DOHH2 (cell line): ENCODE measurements at regions not wholly inside any gene's neighbourhood (a gene's known extent, or its start where the extent isn't known, plus 50 kb on each side); places are given as distances from the start of the nearest gene placed in this dataset.
"Not testable (repeated sequence)": the region's sequence is repeated elsewhere in the genome, so short reads cannot be mapped to it uniquely, and the experiment has no call there.

ENCODE experiments used
- H3F3A ChIP-seq: fragments of 200-600 bp; sonication (generic), shearing (Covaris generic); 2 replicates; pipeline ENCODE4 v1.6.0; 2016; ENCODE audit warnings: antibody characterized with exemption, mild to moderate bottlenecking; ENCODE audit not compliant: control insufficient read depth, insufficient read depth
- H3K27ac ChIP-seq: fragments of 200-600 bp; sonication (generic); 2 replicates; pipeline ENCODE4 v1.5.1; 2014; ENCODE audit warnings: low read depth, mild to moderate bottlenecking, low read length, moderate library complexity
- H3K27me3 ChIP-seq: fragments of 200-600 bp; sonication (generic); 2 replicates; pipeline ENCODE4 v1.6.1; 2014; ENCODE audit warnings: mild to moderate bottlenecking, low read length, mixed read lengths; ENCODE audit not compliant: control insufficient read depth
- H3K36me3 ChIP-seq: fragments of 200-600 bp; sonication (generic); 2 replicates; pipeline ENCODE4 v1.6.1; 2014; ENCODE audit warnings: mild to moderate bottlenecking, low read length, moderate library complexity, mixed read lengths; ENCODE audit not compliant: control insufficient read depth
- H3K4me1 ChIP-seq: fragments of 200-600 bp; sonication (generic); 2 replicates; pipeline ENCODE4 v1.6.1; 2014; ENCODE audit warnings: mild to moderate bottlenecking, low read length, mixed read lengths; ENCODE audit not compliant: control insufficient read depth
- H3K4me2 ChIP-seq: fragments of 200-600 bp; sonication (generic); 2 replicates; pipeline ENCODE4 v1.6.0; 2014; ENCODE audit warnings: mild to moderate bottlenecking, low read length, moderate library complexity
- H3K4me3 ChIP-seq: fragments of 200-600 bp; sonication (generic); 2 replicates; pipeline ENCODE4 v1.5.1; 2014; ENCODE audit warnings: mild to moderate bottlenecking, low read length, mixed read lengths
- H3K79me2 ChIP-seq: fragments of 200-600 bp; sonication (generic); 2 replicates; pipeline ENCODE4 v1.6.1; 2014; ENCODE audit warnings: mild to moderate bottlenecking, low read length, mixed read lengths; ENCODE audit not compliant: control insufficient read depth
- H3K9me2 ChIP-seq: fragments of 200-600 bp; sonication (generic); replicated peaks from 2 replicates; pipeline ENCODE4 v1.6.1; 2014; ENCODE audit warnings: mild to moderate bottlenecking, low read length, mixed read lengths; ENCODE audit not compliant: control insufficient read depth
- H3K9me3 ChIP-seq: fragments of 200-600 bp; sonication (generic); 2 replicates; pipeline ENCODE4 v1.6.1; 2014; ENCODE audit warnings: antibody characterized with exemption, low read length, mixed read lengths; ENCODE audit not compliant: control insufficient read depth, insufficient read depth
- H4K20me1 ChIP-seq: fragments of 200-600 bp; sonication (generic); 2 replicates; pipeline ENCODE4 v1.6.0; 2014; ENCODE audit warnings: low read depth, mild to moderate bottlenecking, antibody characterized with exemption, low read length, moderate library complexity; ENCODE audit not compliant: control insufficient read depth, insufficient read depth
- EZH2phosphoT487 ChIP-seq: fragments of 200-600 bp; sonication (generic); IDR thresholded peaks from 2 replicates; pipeline ENCODE4 v1.6.1; 2017; ENCODE audit warnings: borderline replicate concordance, mild to moderate bottlenecking, antibody characterized with exemption, low read length, moderate library complexity, mixed read lengths
- TF ChIP-seq, protein P1 (sequence below): fragments of 200-600 bp; sonication (generic); IDR thresholded peaks from one replicate; pipeline ENCODE4 v1.5.1; 2014; ENCODE audit warnings: antibody characterized with exemption, mild to moderate bottlenecking, low read depth, low read length; ENCODE audit not compliant: poor library complexity, severe bottlenecking

DNA sequence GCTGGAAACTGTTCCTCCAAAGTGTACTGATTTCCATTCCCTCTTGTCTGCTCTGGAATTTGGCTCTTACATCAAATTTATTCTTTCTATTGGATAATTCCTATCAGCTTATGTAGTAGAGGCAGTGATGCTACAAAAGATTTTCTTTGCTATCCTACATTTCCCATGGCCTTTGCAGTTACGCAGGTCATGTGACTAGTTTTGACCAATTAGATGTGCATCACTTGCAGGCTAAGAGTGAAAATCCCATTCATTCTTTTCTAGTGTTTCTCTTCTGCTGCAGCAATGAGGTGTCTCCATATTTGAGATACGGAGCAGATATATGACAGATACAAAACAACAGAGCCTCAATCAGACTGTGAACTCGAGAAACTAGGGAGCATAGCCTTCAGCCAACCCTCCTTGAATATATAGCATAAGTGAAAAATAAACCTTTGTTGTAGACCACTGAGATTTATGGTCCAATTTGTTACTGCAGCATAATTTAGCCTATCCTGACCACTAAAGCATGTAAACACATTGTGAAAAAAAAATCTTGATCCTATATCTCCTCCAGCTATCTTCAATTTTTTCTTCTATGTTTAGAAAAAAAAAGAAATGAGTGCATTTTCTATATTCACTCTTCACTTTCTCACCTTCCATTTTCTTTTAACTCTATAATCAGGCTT, 102.0 kb downstream of the HNMT start:
- Histone ChIP-seq H3K4me1 (no peaks in the 10 kb centered on the region), H3K4me2 (no peak overlapping the region), H3K27ac (no peak overlapping the region), H3K36me3 (no peaks in the 10 kb centered on the region), H3F3A (no peaks in the 10 kb centered on the region), H3K79me2 (no peaks in the 10 kb centered on the region), H3K4me3 (no peak overlapping the region), H3K9me3 (no peaks in the 10 kb centered on the region), H3K27me3 (no peaks in the 10 kb centered on the region), H4K20me1 (no peaks in the 10 kb centered on the region), H3K9me2 (no peaks in the 10 kb centered on the region)
- no peak for TF ChIP-seq EZH2phosphoT487
- TF ChIP-seq, protein P1, sequence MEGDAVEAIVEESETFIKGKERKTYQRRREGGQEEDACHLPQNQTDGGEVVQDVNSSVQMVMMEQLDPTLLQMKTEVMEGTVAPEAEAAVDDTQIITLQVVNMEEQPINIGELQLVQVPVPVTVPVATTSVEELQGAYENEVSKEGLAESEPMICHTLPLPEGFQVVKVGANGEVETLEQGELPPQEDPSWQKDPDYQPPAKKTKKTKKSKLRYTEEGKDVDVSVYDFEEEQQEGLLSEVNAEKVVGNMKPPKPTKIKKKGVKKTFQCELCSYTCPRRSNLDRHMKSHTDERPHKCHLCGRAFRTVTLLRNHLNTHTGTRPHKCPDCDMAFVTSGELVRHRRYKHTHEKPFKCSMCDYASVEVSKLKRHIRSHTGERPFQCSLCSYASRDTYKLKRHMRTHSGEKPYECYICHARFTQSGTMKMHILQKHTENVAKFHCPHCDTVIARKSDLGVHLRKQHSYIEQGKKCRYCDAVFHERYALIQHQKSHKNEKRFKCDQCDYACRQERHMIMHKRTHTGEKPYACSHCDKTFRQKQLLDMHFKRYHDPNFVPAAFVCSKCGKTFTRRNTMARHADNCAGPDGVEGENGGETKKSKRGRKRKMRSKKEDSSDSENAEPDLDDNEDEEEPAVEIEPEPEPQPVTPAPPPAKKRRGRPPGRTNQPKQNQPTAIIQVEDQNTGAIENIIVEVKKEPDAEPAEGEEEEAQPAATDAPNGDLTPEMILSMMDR, result no peak

DNA sequence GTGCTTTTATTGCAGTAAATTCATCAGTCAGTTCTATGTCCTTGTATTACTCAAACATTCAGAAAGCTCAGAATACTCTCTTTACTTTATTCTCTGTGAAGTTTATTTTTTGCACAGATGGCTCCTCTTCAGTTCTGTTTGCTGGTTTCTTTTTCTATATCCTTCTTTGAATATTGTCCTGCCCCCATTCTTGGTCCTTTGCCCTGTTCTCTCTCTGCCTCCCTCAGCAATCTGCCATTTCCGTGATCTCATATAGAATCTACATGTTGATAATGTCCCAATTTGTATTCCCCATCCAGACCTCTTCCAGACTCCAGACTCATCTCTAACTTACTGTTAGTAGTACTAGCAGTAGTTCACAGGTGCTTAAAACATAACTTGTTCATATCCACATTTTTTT, 102.6 kb downstream of the HNMT start:
- no peak for TF ChIP-seq EZH2phosphoT487
- TF ChIP-seq, protein P1, result no peak
- H3K36me3 ChIP-seq, result no peaks in the 10 kb centered on the region

DNA sequence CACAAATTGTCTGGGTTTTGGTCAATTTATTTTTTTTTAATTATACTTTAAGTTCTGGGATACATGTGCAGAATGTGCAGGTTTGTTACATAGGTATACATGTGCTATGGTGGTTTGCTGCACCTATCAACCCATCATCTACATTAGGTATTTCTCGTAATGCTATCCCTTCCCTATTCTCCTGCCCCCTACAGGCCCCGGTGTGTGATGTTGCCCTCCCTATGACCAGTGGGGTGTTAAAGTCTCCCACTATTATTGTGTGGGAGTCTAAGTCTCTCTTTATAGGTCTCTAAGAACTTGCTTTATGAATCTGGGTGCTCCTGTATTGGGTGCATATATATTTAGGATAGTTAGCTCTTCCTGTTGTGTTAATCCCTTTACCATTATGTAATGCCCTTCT, 104.4 kb downstream of the HNMT start:
- not testable (repeated sequence) for H4K20me1 ChIP-seq, H3K79me2 ChIP-seq, H3K27me3 ChIP-seq, H3K27ac ChIP-seq, H3F3A ChIP-seq, H3K36me3 ChIP-seq, H3K9me2 ChIP-seq, H3K4me3 ChIP-seq, H3K9me3 ChIP-seq, H3K4me1 ChIP-seq, H3K4me2 ChIP-seq

More for the DNA sequence above, 102.6 kb downstream of the HNMT start:
- H3K27ac ChIP-seq, result no peak overlapping the region
- no peak overlapping the region for H3K4me3 ChIP-seq
- H3K4me2 ChIP-seq, result no peak overlapping the region
- H4K20me1 ChIP-seq, result no peaks in the 10 kb centered on the region
- no peaks in the 10 kb centered on the region for H3K79me2 ChIP-seq
- H3K4me1 ChIP-seq, result no peaks in the 10 kb centered on the region
- no peaks in the 10 kb centered on the region for H3K9me2 ChIP-seq
- no peaks in the 10 kb centered on the region for H3K27me3 ChIP-seq
- H3F3A ChIP-seq, result no peaks in the 10 kb centered on the region
- H3K9me3 ChIP-seq, result no peaks in the 10 kb centered on the region

DNA sequence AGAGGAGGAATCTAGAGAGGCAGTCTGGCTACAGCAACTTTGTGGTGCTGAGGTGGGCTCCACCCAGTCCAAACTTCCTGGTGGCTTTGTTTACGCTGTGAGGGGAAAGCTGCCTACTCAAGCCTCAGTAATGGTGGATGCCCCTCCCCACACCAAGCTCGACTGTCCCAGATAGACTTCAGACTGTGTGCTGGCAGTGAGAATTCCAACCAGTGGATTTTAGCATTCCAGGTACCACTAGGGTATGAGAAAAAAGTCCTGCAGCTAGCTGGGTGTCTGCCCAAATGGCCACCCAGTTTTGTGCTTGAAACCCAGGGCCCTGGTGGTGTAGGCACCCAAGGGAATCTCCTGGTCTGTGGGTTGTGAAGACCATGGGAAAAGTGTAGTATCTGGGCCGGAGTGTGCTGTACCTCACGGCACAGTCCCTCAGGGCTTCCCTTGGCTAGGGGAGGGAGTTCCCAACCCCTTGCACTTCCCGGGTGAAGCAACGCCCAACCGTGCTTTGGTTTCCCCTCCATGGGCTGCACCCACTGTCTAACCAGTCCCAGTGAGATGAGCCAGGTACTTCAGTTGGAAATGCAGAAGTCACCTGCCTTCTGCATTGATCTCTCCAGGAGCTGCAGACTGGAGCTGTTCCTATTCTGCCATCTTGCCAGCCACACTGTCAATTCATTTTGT, 106.9 kb downstream of the HNMT start:
- H3K36me3 ChIP-seq, H4K20me1 ChIP-seq, H3K27me3 ChIP-seq, H3K4me1 ChIP-seq, H3K9me2 ChIP-seq, H3K4me3 ChIP-seq, H3K79me2 ChIP-seq, H3K27ac ChIP-seq, H3F3A ChIP-seq, H3K4me2 ChIP-seq, H3K9me3 ChIP-seq: not testable (repeated sequence)
